AG09319 (cell line): ENCODE measurements at regions not wholly inside any gene's neighbourhood (a gene's known extent, or its start where the extent isn't known, plus 50 kb on each side); places are given as distances from the start of the nearest gene placed in this dataset.

Experiments used
- DNase-seq: peaks from one replicate; pipeline ENCODE4 v3.0.0-alpha.2; 2010; ENCODE audit warnings: low read depth; ENCODE audit errors: extremely low read depth
- CTCF ChIP-seq: IDR thresholded peaks from 2 replicates; pipeline ENCODE4 v1.5.1; 2011; ENCODE audit warnings: low read depth, mild to moderate bottlenecking, inconsistent platforms, low read length, moderate library complexity

- no peak for TF ChIP-seq CTCF
- no peak for DNase-seq
Observed at GRCh38 chr2:4618630-4619228, 915.4 kb downstream of the DCDC2C start.

GRCh38 chr2:4628998-4629501 is 925.7 kb downstream of the DCDC2C start:
- DNase-seq: no peak
- TF ChIP-seq CTCF: no peak

- no peak for DNase-seq
- no peak for TF ChIP-seq CTCF
Observed at GRCh38 chr2:4635289-4635688, 931.9 kb downstream of the DCDC2C start.

- no peak for DNase-seq
- TF ChIP-seq CTCF: no peak
Observed at GRCh38 chr2:4653991-4654390, 950.6 kb downstream of the DCDC2C start.

GRCh38 chr2:4656326-4656725 is 953.0 kb downstream of the DCDC2C start:
- no peak for TF ChIP-seq CTCF
- DNase-seq: no peak

- no peak for TF ChIP-seq CTCF
- no peak for DNase-seq
Observed at GRCh38 chr2:4662161-4662779, 958.9 kb downstream of the DCDC2C start.

GRCh38 chr2:4668381-4668780 is 965.0 kb downstream of the DCDC2C start:
- no peak for TF ChIP-seq CTCF
- no peak for DNase-seq
